ENCODE measurements at regions not wholly inside any gene's neighbourhood (a gene's known extent, or its start where the extent isn't known, plus 50 kb on each side); places are given as distances from the start of the nearest gene placed in this dataset.
"Not testable (repeated sequence)": the region's sequence is repeated elsewhere in the genome, so short reads cannot be mapped to it uniquely, and the experiment has no call there.

- DNase-seq; H3K56ac ChIP-seq (ENCODE audit: extremely low read depth, insufficient read depth, low read length); H3K4ac ChIP-seq (ENCODE audit: low read depth, low read length); H4K5ac ChIP-seq (ENCODE audit: low read depth, low read length); H3K9me3 ChIP-seq (ENCODE audit: control insufficient read depth, insufficient read depth, low read length); CTCF ChIA-PET; H3K23ac ChIP-seq (ENCODE audit: low read depth, low read length); H3K27ac ChIP-seq (ENCODE audit: insufficient read depth, low read length); H4K20me1 ChIP-seq (ENCODE audit: insufficient read depth, low read length); H2BK15ac ChIP-seq (ENCODE audit: low read depth, low read length); H3K27me3 ChIP-seq (ENCODE audit: control insufficient read depth, insufficient read depth, low read length); H3K14ac ChIP-seq (replicated peaks; ENCODE audit: low read depth, low read length); H3K36me3 ChIP-seq (ENCODE audit: control insufficient read depth, insufficient read depth, low read length); H4K91ac ChIP-seq (ENCODE audit: insufficient read depth, low read depth, low read length); H3K9me1 ChIP-seq (ENCODE audit: insufficient read depth, low read length); H2AK5ac ChIP-seq (ENCODE audit: low read depth, low read length); H4K8ac ChIP-seq (ENCODE audit: low read depth in 2 of 2, low read length in 2 of 2); dilution Hi-C loops (cut with HindIII; ENCODE audit: low sequenced_read_pairs, unreplicated experiment); H3K79me1 ChIP-seq (ENCODE audit: low read depth in 1 of 2, low read length in 2 of 2); POLR2A ChIA-PET (ENCODE audit: unreplicated experiment); in situ Hi-C loops (cut with MboI; ENCODE audit: low sequenced_read_pairs); H2AK9ac ChIP-seq (replicated peaks; ENCODE audit: low read depth, low read length, poor library complexity); H3K9ac ChIP-seq (ENCODE audit: low read depth, low read length); BruUV-seq (replicated peaks); H2BK120ac ChIP-seq (ENCODE audit: low read depth, low read length); H2BK20ac ChIP-seq (ENCODE audit: low read depth, low read length); H3K4me3 ChIP-seq (ENCODE audit: insufficient read depth, low read depth, low read length); H3K4me2 ChIP-seq (ENCODE audit: low read depth, low read length); H2BK5ac ChIP-seq (ENCODE audit: low read depth, low read length, poor library complexity, severe bottlenecking); H3K4me1 ChIP-seq (ENCODE audit: control insufficient read depth, insufficient read depth, low read length); H3K18ac ChIP-seq (ENCODE audit: low read depth, low read length); intact Hi-C loops (cut with micrococcal nuclease); H2AFZ ChIP-seq (replicated peaks; ENCODE audit: low read length, poor library complexity); ATAC-seq (ENCODE audit: low read depth): not testable (repeated sequence)
- no CpG with 5 or more reads among the region's 3 CpGs for WGBS, 2 experiments (ENCODE audit: extremely low coverage in 2 of 2, insufficient read length in 1 of 2)
Measured at GRCh38 chr5:105036814-105037213, 1474.2 kb upstream of the NUDT12 start.

All from IMR-90 (cell line).